IMR-90 (cell line): ENCODE measurements at regions not wholly inside any gene's neighbourhood (a gene's known extent, or its start where the extent isn't known, plus 50 kb on each side); places are given as distances from the start of the nearest gene placed in this dataset.

ENCODE experiments used
- ATAC-seq: fragments of 200-7000 bp; cut with Tn5 transposase; 2 replicates; pipeline ENCODE4 v1.9.1; 2020; ENCODE audit warnings: low read depth, mild to moderate bottlenecking, moderate library complexity
- BruUV-seq: library from RNA; stranded (reverse); fragments of 400-500 nt; replicated peaks from 2 replicates; lab custom pipeline; 2021; lab: Mats Ljungman, UMichigan
- CTCF ChIA-PET: fragments of 300-600 bp; formaldehyde crosslinking; extraction: SDS; loops from one replicate; lab custom pipeline; 2021; ENCODE audit warnings: antibody characterized with exemption; lab: Yijun Ruan, JAX
- POLR2A ChIA-PET: fragments of 300-600 bp; sonication (Branson Sonifier 250); formaldehyde crosslinking; loops from one replicate; lab custom pipeline; 2022; ENCODE audit warnings: antibody characterized with exemption; ENCODE audit not compliant: unreplicated experiment; lab: Charles Lee
- DNase-seq: peaks from one replicate; pipeline ENCODE4 v3.0.0; 2013
- H2AFZ ChIP-seq: replicated peaks from 2 replicates; pipeline ENCODE3; 2013; ENCODE audit warnings: low read length, mild to moderate bottlenecking; ENCODE audit not compliant: poor library complexity
- H2AK5ac ChIP-seq: 2 replicates; pipeline ENCODE4 v1.6.1; 2013; ENCODE audit warnings: low read depth, low read length, inconsistent platforms
- H2AK9ac ChIP-seq: replicated peaks from 2 replicates; pipeline ENCODE3; 2013; ENCODE audit warnings: mild to moderate bottlenecking, low read depth, low read length, moderate library complexity; ENCODE audit not compliant: poor library complexity
- H2BK120ac ChIP-seq: 2 replicates; pipeline ENCODE4 v1.6.1; 2013; ENCODE audit warnings: low read depth, low read length, inconsistent platforms
- H2BK15ac ChIP-seq: 3 replicates; pipeline ENCODE4 v1.6.1; 2013; ENCODE audit warnings: low read depth, low read length, inconsistent platforms
- H2BK20ac ChIP-seq: 2 replicates; pipeline ENCODE4 v1.6.1; 2013; ENCODE audit warnings: low read depth, mild to moderate bottlenecking, inconsistent platforms, low read length, moderate library complexity
- H2BK5ac ChIP-seq: 2 replicates; pipeline ENCODE4 v1.6.1; 2013; ENCODE audit warnings: mild to moderate bottlenecking, low read depth, low read length, inconsistent platforms; ENCODE audit not compliant: poor library complexity, severe bottlenecking
- H3K14ac ChIP-seq: replicated peaks from 2 replicates; pipeline ENCODE4 v1.6.1; 2013; ENCODE audit warnings: low read depth, low read length, inconsistent platforms
- H3K18ac ChIP-seq: 2 replicates; pipeline ENCODE4 v1.6.1; 2013; ENCODE audit warnings: low read depth, low read length, control low read depth
- H3K23ac ChIP-seq: 2 replicates; pipeline ENCODE4 v1.6.1; 2013; ENCODE audit warnings: low read depth, low read length, inconsistent platforms
- H3K27ac ChIP-seq: 2 replicates; pipeline ENCODE4 v1.5.1; 2013; ENCODE audit warnings: mild to moderate bottlenecking, control low read depth, low read length; ENCODE audit not compliant: insufficient read depth
- H3K27me3 ChIP-seq: 2 replicates; pipeline ENCODE4 v1.6.1; 2013; ENCODE audit warnings: low read length; ENCODE audit not compliant: control insufficient read depth, insufficient read depth
- H3K36me3 ChIP-seq: 2 replicates; pipeline ENCODE4 v1.6.1; 2013; ENCODE audit warnings: low read length, mixed read lengths; ENCODE audit not compliant: control insufficient read depth, insufficient read depth
- H3K4ac ChIP-seq: 2 replicates; pipeline ENCODE4 v1.6.1; 2013; ENCODE audit warnings: low read depth, low read length, inconsistent platforms
- H3K4me1 ChIP-seq: 2 replicates; pipeline ENCODE4 v1.6.1; 2013; ENCODE audit warnings: low read length, mixed read lengths; ENCODE audit not compliant: control insufficient read depth, insufficient read depth
- H3K4me2 ChIP-seq: 2 replicates; pipeline ENCODE4 v1.6.1; 2013; ENCODE audit warnings: low read depth, mild to moderate bottlenecking, control low read depth, low read length, moderate library complexity
- H3K4me3 ChIP-seq: 2 replicates; pipeline ENCODE4 v1.5.1; 2013; ENCODE audit warnings: low read depth, mild to moderate bottlenecking, control low read depth, low read length, moderate library complexity; ENCODE audit not compliant: insufficient read depth
- H3K56ac ChIP-seq: 2 replicates; pipeline ENCODE4 v1.6.1; 2013; ENCODE audit warnings: low read length, inconsistent platforms; ENCODE audit not compliant: insufficient read depth; ENCODE audit errors: extremely low read depth
- H3K79me1 ChIP-seq, 2 experiments: 2 replicates each; pipeline ENCODE4 v1.6.1; 2013; ENCODE audit warnings: low read length in 2 of 2, inconsistent platforms in 1 of 2, low read depth in 1 of 2
- H3K9ac ChIP-seq: 2 replicates; pipeline ENCODE4 v1.6.1; 2013; ENCODE audit warnings: low read depth, low read length, control low read depth
- H3K9me1 ChIP-seq: 2 replicates; pipeline ENCODE4 v1.6.1; 2013; ENCODE audit warnings: low read length, inconsistent platforms; ENCODE audit not compliant: insufficient read depth
- H3K9me3 ChIP-seq: 2 replicates; pipeline ENCODE4 v1.6.1; 2013; ENCODE audit warnings: low read length; ENCODE audit not compliant: control insufficient read depth, insufficient read depth
- H4K20me1 ChIP-seq: 2 replicates; pipeline ENCODE4 v1.6.1; 2013; ENCODE audit warnings: low read length, inconsistent platforms; ENCODE audit not compliant: insufficient read depth
- H4K5ac ChIP-seq: 2 replicates; pipeline ENCODE4 v1.6.1; 2013; ENCODE audit warnings: mild to moderate bottlenecking, low read depth, low read length, control low read depth
- H4K8ac ChIP-seq, 2 experiments: 2 replicates each; pipeline ENCODE4 v1.6.1; 2013; ENCODE audit warnings: low read depth in 2 of 2, low read length in 2 of 2, control low read depth in 1 of 2, inconsistent platforms in 1 of 2
- H4K91ac ChIP-seq: 2 replicates; pipeline ENCODE4 v1.6.1; 2013; ENCODE audit warnings: low read depth, low read length, inconsistent platforms; ENCODE audit not compliant: insufficient read depth
- BHLHE40 ChIP-seq: fragments of 150-350 bp; IDR thresholded peaks from 2 replicates; pipeline ENCODE4 v1.6.1; 2016; ENCODE audit warnings: mild to moderate bottlenecking, low read depth, low read length
- CEBPB ChIP-seq: IDR thresholded peaks from 2 replicates; pipeline ENCODE4 v1.6.1; 2012; ENCODE audit warnings: low read depth, low read length, improper control_type of control experiment
- CHD1 ChIP-seq: IDR thresholded peaks from 2 replicates; pipeline ENCODE4 v1.6.1; 2012; ENCODE audit warnings: low read depth, low read length, improper control_type of control experiment
- CTCF ChIP-seq: conservative IDR thresholded peaks from 2 replicates; pipeline ENCODE4 v1.5.1; 2012; ENCODE audit warnings: mild to moderate bottlenecking, low read depth, low read length, improper control_type of control experiment
- ELK1 ChIP-seq: fragments of 150-350 bp; IDR thresholded peaks from 2 replicates; pipeline ENCODE4 v1.6.1; 2016; ENCODE audit warnings: low read depth, mild to moderate bottlenecking, low read length, moderate library complexity, borderline replicate concordance
- FOS ChIP-seq: fragments of 150-350 bp; IDR thresholded peaks from 2 replicates; pipeline ENCODE4 v1.6.1; 2016; ENCODE audit warnings: low read depth, low read length
- MAFK ChIP-seq: IDR thresholded peaks from 2 replicates; pipeline ENCODE4 v1.6.1; 2012; ENCODE audit warnings: low read depth, low read length, improper control_type of control experiment
- MAZ ChIP-seq: IDR thresholded peaks from 2 replicates; pipeline ENCODE4 v1.6.1; 2012; ENCODE audit warnings: low read depth, mild to moderate bottlenecking, low read length, improper control_type of control experiment, moderate library complexity, borderline replicate concordance
- MXI1 ChIP-seq: IDR thresholded peaks from 2 replicates; pipeline ENCODE4 v1.6.1; 2012; ENCODE audit warnings: low read depth, mild to moderate bottlenecking, low read length, moderate library complexity, borderline replicate concordance
- NFE2L2 ChIP-seq: fragments of 150-350 bp; IDR thresholded peaks from 2 replicates; pipeline ENCODE4 v1.6.1; 2016; ENCODE audit warnings: low read depth, mild to moderate bottlenecking, low read length
- POLR2A ChIP-seq: IDR thresholded peaks from 2 replicates; pipeline ENCODE4 v1.6.1; 2012; ENCODE audit warnings: mild to moderate bottlenecking, low read depth, low read length
- RAD21 ChIP-seq: IDR thresholded peaks from 2 replicates; pipeline ENCODE4 v1.6.1; 2012; ENCODE audit warnings: low read length, improper control_type of control experiment
- RCOR1 ChIP-seq: IDR thresholded peaks from 2 replicates; pipeline ENCODE4 v1.6.1; 2012; ENCODE audit warnings: mild to moderate bottlenecking, low read length, improper control_type of control experiment; ENCODE audit not compliant: insufficient replicate concordance
- RFX5 ChIP-seq: IDR thresholded peaks from 2 replicates; pipeline ENCODE4 v1.8.0; 2012; ENCODE audit warnings: low read depth, mild to moderate bottlenecking, low read length, moderate library complexity
- SMC3 ChIP-seq: fragments of 150-350 bp; IDR thresholded peaks from 2 replicates; pipeline ENCODE4 v1.6.1; 2016; ENCODE audit warnings: low read depth, mild to moderate bottlenecking, antibody characterized with exemption, low read length, moderate library complexity
- USF2 ChIP-seq: fragments of 150-350 bp; IDR thresholded peaks from 2 replicates; pipeline ENCODE4 v1.6.1; 2017; ENCODE audit warnings: mild to moderate bottlenecking, antibody characterized with exemption, low read length, low read depth
- WGBS, 2 experiments: methylation state at CpG; one replicate each; pipeline versions ENCODE4 v1.1.5 to v1.1.7; 2013; ENCODE audit warnings: missing lambda C conversion rate in 2 of 2; ENCODE audit not compliant: insufficient read length in 1 of 2; ENCODE audit errors: extremely low coverage in 2 of 2; 5-methylcytosine and 5-hydroxymethylcytosine counted together
- dilution Hi-C: fragments of 300-500 bp; cut with HindIII; formaldehyde crosslinking; loops from one replicate; pipeline ENCODE4 v1.14.3; 2018; ENCODE audit warnings: low sequenced_read_pairs; ENCODE audit not compliant: unreplicated experiment
- in situ Hi-C: fragments of 300-500 bp; cut with MboI; formaldehyde crosslinking; loops from 3 replicates; pipeline ENCODE4 v1.14.3; 2019; ENCODE audit warnings: low sequenced_read_pairs, inconsistent platforms, mixed read lengths
- intact Hi-C: fragments of 100-400 bp; cut with micrococcal nuclease; formaldehyde crosslinking; loops from 2 replicates; pipeline ENCODE4 v1.10.0; 2022

GRCh38 chrX:7647831-7648230 is 195.1 kb upstream of the VCX start:
- no peak for DNase-seq
- Histone ChIP-seq H4K91ac (no peak overlapping the region), H2BK20ac (no peak overlapping the region), H2BK15ac (no peak overlapping the region), H3K23ac (no peak overlapping the region), H3K27ac (no peak overlapping the region), H3K18ac (no peak overlapping the region), H3K4ac (no peak overlapping the region), H3K56ac (no peak overlapping the region), H3K79me1 (no peaks in the 10 kb centered on the region), H3K14ac (no peak overlapping the region), H2BK5ac (no peak overlapping the region), H3K9me1 (no peaks in the 10 kb centered on the region), H3K9ac (no peak overlapping the region), H2AFZ (no peak overlapping the region), H3K27me3 (no peaks in the 10 kb centered on the region), H4K8ac (no peak overlapping the region), H3K4me1 (no peaks in the 10 kb centered on the region), H4K5ac (no peak overlapping the region), H3K4me2 (no peak overlapping the region), H2BK120ac (no peak overlapping the region), H2AK9ac (no peak overlapping the region), H3K36me3 (no peaks in the 10 kb centered on the region), H2AK5ac (no peak overlapping the region), H3K9me3 (peaks cover 1% of the 10 kb centered on the region; the same call in 1 of the 2 replicates), H4K20me1 (no peaks in the 10 kb centered on the region), H3K4me3 (no peak overlapping the region)
- no peak for ATAC-seq
- dilution Hi-C loops (no loop called here), in situ Hi-C loops (no loop called here), intact Hi-C loops (no loop called here)
- ChIA-PET CTCF (no interaction called here), POLR2A (no interaction called here)
- no CpG with 5 or more reads among the region's 3 CpGs for WGBS, 2 experiments
- no peak for TF ChIP-seq CEBPB
- no peak for TF ChIP-seq MXI1
- no peak for TF ChIP-seq NFE2L2
- no peak for TF ChIP-seq RCOR1
- no peak for TF ChIP-seq MAZ
- no peak for TF ChIP-seq CTCF
- no peak for TF ChIP-seq ELK1
- no peak for TF ChIP-seq RFX5
- TF ChIP-seq FOS = no peak
- TF ChIP-seq CHD1 = no peak
- no peak for TF ChIP-seq USF2
- no peak for TF ChIP-seq RAD21
- no peak for TF ChIP-seq MAFK
- TF ChIP-seq BHLHE40 = no peak
- no peak for TF ChIP-seq POLR2A
- no peak for TF ChIP-seq SMC3
- BruUV-seq = no TSS peak
